ENCODE measurements at regions not wholly inside any gene's neighbourhood (a gene's known extent, or its start where the extent isn't known, plus 50 kb on each side); places are given as distances from the start of the nearest gene placed in this dataset.
"Not testable (repeated sequence)": the region's sequence is repeated elsewhere in the genome, so short reads cannot be mapped to it uniquely, and the experiment has no call there.

DNA sequence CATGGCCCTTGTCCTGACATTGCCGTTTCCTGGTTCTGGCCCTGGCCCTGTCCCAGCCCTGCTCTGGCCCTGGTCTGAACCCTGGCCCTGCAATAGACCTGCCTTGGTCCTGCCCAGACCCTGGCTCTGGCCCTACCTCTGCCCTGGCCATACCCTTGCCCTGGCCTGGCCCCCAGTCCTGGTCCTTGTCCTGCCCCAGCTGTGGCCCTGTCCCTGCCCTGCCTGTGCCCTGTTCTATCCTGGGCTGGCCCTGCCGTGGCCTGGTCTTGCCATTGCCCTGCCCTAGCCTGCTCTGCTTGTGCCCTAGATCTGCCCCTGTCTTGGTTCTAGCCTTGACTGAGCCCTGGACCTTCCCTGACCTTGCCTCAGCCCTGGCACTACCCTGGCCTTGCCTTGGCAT is 1560.1 kb downstream of the RPIA start:
- FAIRE-seq; DNase-seq (ENCODE audit: low spot score in 2 of 2): not testable (repeated sequence)

DNA sequence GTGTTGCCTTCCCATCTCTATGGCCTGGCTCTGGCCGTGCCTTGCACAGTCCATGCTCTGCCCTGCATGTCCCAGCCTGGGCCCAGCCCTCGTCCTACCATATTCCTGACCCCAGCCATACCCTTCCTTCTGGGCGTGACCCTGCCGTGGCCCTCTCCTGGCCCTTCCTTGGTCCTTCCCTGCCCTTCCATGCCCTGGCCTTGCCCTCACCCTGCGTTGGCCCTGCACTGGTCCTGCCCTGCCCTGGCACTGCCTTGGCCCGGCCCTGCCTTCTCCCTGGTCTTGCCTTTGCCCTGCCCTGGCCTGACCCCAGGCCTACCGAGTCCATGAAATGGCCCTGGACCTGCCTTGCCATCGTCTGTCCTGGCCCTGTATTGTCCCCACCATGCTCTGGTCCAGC is 1561.8 kb downstream of the RPIA start:
- not testable (repeated sequence) for DNase-seq (ENCODE audit: low spot score in 2 of 2); FAIRE-seq

DNA sequence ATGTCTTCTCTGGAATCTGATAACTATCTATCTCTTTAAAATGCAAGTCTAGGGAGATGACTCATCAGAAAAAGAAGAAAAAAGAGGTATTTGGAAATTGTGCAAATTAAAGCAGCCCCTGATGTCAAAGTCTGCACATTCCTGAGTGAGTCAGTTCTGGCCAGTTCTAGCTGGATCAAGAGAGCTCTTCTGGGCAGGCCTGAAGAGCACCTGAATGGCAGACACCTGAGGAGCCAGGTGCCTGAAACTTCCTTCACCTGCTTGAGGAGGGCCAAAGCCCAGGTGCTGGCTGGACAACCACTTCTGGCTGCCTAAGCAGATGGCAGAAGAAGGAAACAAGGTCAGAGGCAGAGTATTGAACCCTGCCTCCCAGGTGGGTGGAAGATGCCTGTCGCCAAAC is 1575.4 kb downstream of the RPIA start:
- DNase-seq (ENCODE audit: low spot score in 2 of 2); FAIRE-seq: not testable (repeated sequence)

DNA sequence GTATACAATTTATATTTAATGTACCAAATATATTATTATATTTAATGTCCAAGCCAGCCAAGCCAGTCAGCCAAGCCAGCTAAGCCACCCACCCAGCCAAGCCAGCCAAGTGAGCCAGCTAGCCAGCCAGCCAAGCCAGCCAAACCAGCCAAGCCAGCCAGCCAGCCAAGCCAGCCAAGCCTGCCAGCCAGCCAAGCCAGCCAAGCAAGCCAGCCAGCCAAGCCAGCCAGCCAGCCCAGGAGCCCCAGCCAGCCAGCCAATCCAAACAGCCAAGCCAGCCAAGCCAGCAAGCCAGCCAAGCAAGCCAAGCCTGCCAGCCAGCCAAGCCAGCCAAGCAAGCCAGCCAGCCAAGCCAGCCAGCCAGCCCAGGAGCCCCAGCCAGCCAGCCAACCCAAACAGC is 1596.3 kb downstream of the RPIA start:
- DNase-seq (ENCODE audit: low spot score in 2 of 2); FAIRE-seq: not testable (repeated sequence)

DNA sequence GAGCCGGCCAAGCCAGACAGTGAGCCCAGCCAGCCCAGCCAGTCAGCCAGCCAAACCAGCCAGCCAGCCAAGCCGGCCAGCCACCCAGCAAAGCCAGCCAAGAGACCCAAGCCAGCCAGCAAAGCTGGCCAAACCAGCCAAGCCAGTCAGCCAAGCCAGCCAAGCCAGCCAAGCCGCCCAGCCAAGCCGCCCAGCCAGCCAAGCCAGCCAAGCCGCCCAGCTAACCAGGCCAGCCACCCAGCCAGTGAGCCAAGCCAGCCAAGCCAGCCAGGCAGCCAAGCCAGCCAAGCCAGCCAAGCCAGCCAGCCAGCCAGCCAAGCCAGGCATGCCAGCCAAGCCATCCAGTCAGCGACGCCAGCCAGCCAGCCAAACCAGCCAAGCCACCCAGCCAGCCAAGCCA is 1596.9 kb downstream of the RPIA start:
- FAIRE-seq; DNase-seq (ENCODE audit: low spot score in 2 of 2): not testable (repeated sequence)

DNA sequence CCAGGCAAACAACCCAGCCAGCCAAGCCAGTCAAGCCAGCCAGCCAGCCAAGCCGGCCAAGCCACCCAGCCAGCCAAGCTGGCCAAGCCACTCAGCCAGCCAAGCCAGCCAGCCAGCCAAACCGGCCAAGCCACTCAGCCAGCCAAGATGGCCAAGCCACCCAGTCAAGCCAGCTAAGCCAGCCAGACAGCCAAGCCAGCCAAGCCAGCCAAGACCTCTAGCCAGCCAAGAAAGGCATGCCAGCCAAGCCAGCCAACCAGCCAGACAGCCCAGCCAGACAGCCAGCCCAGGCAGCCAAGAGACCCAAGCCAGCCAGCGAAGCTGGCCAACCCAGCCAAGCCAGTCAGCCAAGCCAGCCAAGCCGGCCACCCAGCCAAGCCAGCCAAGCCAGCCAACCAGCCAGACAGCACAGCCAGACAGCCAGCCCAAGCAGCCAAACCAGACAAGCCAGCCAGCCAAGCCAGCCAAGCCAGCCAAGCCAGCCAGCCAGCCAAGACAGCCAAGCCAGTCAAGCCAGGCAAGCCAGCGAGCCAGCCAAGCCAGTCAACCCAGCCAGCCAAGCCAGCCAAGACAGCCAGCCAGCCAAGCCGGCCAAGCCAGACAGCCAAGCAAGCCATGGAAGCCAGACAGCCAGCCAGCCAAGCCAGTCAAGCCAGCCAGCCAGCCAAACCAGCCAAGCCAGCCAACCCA is 1598.0 kb downstream of the RPIA start:
- not testable (repeated sequence) for DNase-seq (ENCODE audit: low spot score in 2 of 2); FAIRE-seq

DNA sequence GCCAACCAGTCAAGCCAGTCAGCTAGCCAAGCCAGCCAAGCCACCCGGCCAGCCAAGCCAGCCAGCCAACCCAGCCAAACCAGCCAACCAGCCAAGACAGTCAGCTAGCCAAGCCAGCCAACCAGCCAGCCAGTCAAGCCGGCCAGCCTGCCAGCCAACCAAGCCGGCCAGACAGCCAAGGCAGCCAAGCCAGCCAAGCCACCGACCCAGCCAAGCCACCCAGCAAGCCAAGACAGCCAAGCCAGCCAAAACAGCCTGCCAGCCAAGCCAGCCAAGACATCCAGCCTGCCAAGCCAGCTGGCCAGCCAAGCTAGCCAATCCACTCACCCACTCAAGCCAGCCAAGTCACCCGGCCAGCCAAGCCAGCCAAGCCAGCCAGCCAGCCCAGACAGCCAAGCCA is 1599.2 kb downstream of the RPIA start:
- FAIRE-seq; DNase-seq (ENCODE audit: low spot score in 2 of 2): not testable (repeated sequence)

DNA sequence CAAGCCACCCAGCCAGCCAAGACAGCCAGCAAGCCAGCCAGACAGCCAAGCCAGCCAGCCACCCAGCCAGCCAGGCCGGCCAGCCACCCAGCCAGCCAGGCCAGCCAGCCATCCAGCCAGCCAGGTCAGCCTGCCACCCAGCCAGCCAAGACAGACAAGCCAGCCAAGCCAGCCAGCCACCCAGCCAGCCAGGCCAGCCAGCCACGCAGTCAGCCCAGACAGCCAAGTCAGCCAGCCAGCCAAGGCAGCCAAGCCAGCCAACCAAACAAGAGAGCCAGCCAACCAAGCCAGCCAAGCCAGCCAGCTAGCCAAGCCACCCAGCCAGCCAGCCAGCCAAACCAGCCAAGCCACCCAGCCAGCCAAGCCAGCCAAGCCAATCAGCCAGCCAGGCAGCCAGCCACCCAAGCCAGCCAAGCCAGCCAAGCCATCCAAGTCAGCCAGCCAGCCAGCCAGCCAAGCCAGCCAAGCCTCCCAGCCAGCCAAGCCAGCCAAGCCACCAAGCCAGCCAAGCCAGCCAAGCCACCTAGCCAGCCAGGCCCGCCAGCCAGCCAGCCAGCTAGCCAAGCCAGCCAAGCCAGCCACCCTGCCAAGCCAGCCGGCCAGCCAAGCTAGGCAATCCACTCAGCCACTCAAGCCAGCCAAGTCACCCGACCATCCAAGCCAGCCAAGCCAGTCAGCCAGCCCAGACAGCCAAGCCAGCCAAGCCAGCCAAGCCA is 1599.9 kb downstream of the RPIA start:
- not testable (repeated sequence) for FAIRE-seq; DNase-seq (ENCODE audit: low spot score in 2 of 2)

DNA sequence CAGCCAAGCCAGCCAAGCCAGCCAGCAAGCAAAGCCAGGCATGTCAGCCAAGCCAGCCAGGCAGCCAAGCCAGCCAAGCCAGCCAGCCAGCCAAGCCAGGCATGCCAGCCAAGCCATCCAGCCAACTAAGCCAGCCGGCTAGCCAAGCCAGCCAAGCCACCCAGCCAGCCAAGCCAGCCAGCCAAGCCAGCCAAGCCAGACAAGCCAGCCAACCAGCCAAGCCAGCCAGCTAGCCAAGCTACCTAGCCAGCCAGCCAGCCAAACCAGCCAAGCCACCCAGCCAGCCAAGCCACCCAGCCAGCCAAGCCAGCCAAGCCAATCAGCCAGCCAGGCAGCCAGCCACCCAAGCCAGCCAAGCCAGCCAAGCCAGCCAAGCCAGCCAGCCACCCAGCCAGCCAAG is 1600.5 kb downstream of the RPIA start:
- not testable (repeated sequence) for DNase-seq (ENCODE audit: low spot score in 2 of 2); FAIRE-seq

DNA sequence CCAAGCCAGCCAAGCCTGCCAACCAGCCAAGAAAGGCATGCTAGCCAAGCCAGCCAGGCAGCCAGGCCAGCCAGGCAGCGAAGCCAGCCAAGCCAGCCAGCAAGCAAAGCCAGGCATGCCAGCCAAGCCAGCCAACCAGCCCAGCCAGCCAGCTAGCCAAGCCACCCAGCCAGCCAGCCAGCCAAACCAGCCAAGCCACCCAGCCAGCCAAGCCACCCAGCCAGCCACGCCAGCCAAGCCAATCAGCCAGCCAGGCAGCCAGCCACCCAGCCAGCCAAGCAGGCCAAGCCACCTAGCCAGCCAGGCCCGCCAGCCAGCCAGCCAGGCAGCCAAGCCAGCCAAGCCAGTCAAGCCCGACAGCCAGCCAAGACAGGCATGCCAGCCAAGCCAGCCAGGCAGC is 1601.0 kb downstream of the RPIA start:
- not testable (repeated sequence) for FAIRE-seq; DNase-seq (ENCODE audit: low spot score in 2 of 2)

DNA sequence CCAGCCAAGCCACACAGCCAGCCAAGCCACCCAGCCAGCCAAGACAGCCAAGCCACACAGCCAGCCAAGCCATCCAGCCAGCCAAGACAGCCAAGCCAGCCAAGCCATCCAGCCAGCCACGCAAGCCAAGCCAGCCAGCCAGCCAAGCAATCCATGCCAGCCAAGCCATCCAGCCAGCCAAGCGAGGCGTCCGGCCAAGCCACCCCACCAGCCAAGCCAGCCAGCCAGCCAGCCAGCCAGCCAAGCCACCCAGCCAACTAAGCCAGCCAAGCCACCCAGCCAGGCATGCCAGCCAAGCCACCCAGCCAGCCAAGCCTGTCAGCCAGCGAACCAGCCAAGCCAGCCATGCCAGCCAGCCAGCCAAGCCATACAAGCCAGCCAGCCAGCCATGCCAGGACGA is 1601.8 kb downstream of the RPIA start:
- not testable (repeated sequence) for FAIRE-seq

DNA sequence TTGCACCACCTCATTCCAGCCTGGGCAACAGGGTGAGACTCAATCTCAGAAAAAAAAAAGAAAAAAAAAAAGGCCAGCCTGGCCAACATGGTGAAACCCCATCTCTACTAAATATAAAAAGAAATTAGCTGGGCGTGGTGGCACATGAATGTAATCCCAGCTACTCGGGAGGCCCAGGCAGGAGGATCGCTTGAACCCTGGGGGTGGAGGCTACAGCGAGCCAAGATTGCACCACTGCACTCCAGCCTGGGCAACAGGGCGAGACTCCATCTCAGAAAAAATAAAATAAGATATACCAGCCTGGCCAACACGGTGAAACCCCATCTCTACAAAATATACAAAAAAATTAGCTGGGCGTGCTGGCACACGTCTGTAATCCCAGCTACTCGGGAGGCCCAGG is 1602.3 kb downstream of the RPIA start:
- not testable (repeated sequence) for DNase-seq (ENCODE audit: low spot score in 2 of 2); FAIRE-seq

More for the DNA sequence above, 1601.8 kb downstream of the RPIA start:
- DNase-seq (ENCODE audit: low spot score in 2 of 2) = not testable (repeated sequence)

DNA sequence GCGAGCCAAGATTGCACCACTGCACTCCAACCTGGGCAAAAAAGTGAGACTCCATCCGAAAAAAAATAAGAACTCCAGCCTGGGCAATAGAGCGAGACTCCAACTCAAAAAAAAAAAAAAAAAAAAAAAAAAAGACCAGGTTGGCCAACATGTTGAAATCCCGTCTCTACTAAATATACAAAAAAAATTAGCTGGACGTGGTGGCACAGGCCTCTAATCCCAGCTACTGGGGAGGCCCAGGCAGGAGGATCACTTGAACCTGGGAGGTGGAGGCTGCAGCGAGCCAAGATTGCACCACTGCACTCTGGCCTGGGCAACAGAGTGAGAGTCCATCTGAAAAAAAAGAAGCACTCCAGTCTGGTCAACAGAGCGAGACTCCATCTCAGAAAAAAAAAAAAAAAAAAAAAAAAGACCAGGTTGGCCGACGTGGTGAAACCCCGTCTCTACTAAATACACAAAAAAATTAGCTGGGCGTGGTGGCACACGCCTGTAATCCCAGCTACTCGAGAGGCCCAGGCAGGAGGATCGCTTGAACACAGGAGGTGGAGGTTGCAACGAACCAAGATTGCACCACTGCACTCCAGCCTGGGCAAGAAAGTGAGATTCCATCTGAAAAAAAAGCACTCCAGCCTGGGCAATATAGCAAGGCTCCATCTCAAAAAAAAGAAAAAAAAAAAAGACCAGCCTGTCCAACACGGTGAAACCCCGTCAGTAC is 1603.7 kb downstream of the RPIA start:
- not testable (repeated sequence) for FAIRE-seq; DNase-seq (ENCODE audit: low spot score in 2 of 2)

DNA sequence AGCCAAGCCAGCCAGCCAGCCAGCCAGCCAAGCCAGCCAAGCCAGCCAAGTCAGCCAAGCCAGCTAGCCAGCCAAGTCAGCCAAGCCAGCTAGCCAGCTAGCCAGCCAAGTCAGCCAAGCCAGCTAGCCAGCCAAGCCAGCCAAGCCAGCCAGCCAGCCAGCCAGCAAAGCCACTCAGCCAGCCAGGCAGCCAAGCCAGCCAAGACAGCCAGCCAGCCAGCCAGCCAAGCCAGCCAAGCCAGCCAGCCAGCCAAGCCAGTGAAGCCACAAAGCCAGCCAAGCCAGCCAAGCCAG is 1605.0 kb downstream of the RPIA start:
- FAIRE-seq; DNase-seq (ENCODE audit: low spot score in 2 of 2): not testable (repeated sequence)

DNA sequence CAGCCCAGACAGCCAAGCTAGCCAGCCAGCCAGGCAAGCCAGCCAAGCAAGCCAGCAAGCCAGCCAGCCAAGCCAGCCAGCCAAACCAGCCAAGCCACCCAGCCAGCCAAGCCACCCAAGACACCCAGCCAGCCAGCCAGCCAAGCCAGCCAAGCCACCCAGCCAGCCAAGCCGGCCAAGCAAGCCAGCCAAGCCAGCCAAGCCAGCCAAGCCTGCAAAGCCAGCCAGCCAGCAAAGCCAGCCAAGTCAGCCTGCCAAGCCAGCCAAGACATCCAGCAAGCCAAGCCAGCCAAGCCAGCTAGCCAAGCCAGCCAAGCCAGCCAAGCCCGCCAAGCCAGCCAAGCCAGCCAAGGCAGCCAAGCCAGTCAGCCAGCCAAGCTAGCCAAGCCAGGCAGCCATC is 1606.2 kb downstream of the RPIA start:
- DNase-seq (ENCODE audit: low spot score in 2 of 2); FAIRE-seq: not testable (repeated sequence)

DNA sequence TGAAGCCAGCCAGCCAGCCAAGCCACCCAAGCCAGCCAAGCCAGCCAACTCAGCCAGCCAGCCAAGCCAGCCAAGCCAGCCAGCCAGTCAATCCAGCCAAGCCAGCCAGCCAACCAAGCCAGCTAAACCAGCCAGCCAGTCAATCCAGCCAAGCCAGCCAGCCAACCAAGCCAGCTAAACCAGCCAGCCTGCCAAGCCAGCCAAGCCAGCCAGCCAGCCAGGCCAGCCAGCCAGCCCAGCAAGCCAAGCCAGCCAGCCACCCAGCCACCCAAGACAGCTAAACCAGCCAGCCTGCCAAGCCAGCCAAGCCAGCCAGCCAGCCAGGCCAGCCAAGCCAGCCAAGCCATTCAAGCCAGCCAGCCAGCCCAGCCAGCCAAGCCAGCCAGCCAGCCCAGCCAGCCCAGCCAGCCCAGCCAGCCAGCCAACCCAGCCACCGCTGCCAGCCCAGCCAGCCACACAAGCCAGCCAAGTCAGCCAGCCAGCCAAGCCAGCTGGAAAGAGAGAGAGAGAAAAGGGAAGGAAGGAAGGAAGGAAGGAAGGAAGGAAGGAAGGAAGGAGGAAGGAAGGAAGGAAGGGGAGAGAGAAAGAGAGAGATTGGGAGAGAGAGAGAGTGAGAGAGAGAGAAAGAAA is 1606.8 kb downstream of the RPIA start:
- DNase-seq (ENCODE audit: low spot score in 2 of 2); FAIRE-seq: not testable (repeated sequence)

DNA sequence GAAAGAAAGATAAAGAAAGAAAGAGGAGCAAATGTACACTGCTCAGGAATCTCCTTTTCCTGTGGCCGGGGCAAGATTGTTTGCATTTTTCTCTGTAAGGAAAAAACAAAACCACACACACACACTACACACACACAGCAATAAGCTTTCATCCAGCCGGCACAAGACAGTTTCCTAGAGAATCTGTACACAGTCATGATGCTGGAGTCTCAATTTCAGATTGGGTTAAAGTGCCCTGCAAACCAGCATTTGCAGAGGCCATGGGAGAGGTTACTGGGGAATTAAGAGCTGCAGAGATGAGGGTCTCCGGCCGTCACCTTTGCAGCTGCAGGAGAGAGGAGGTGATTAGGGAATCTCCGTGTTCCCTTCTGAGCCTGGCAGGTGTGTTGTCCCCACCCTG is 1607.5 kb downstream of the RPIA start:
- not testable (repeated sequence) for FAIRE-seq; DNase-seq (ENCODE audit: low spot score in 2 of 2)

DNA sequence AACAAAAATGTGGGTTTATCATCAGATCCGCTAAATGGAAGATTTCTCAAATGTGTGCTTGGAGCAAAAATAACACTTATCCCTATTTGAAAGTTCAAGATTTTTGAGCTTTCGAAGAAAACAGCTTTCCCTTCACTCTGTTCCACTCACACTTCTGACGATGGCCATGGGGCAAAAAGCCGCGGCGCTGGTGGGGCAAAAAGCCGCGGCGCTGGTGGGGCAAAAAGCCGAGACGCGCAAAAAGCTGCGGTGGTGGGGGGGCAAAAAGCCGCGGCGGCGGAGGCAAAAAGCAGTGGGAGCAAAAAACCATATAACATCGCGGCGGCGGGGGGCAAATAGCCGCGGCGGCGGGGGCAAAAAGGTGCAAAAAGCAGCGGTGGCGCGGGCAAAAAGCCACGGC is 1631.5 kb downstream of the RPIA start:
- not testable (repeated sequence) for FAIRE-seq; DNase-seq (ENCODE audit: low spot score in 2 of 2)

DNA sequence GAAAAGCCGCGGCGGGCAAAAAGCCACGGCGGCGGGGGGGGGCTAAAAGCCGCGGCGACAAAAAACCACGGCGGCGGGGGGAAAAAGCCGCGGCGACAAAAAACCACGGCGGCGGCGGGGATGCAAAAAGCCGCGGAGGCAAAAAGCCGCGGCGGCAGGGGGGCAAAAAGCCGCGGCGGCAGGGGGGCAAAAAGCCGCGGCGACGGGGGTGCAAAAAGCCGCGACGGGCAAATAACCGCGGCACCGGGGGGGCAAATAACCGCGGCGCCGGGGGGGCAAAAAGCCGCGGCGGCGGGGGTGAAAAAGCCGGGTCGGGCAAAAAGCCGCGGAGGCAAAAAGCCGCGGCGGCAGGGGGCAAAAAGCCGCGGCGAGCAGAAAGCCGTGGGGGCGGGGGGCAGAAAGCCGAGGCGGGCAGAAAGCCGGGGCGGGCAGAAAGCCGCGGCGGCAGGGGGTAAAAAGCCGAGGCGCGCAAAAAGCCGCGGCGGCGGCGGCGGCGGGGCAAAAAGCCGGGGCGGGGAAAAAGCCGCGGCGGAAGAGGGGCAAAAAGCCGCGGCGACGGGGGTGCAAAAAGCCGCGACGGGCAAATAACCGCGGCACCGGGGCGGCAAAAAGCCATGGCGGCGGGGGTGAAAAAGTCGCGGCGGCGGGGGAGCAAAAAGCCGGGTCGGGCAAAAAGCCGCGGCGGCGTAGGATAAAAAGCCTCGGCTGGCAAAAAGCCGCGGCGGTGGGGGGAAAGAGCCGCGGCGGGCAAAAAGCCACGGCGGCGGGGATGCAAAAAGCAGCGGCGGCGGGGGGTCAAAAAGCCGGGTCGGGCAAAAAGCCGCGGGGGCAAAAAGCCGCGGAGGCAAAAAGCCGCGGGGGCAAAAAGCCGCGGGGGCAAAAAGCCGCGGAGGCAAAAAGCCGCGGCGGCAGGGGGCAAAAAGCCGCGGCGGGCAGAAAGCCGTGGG is 1632.4 kb downstream of the RPIA start:
- FAIRE-seq; DNase-seq (ENCODE audit: low spot score in 2 of 2): not testable (repeated sequence)
